ENCODE measurements at regions not wholly inside any gene's neighbourhood (a gene's known extent, or its start where the extent isn't known, plus 50 kb on each side); places are given as distances from the start of the nearest gene placed in this dataset.

DNA sequence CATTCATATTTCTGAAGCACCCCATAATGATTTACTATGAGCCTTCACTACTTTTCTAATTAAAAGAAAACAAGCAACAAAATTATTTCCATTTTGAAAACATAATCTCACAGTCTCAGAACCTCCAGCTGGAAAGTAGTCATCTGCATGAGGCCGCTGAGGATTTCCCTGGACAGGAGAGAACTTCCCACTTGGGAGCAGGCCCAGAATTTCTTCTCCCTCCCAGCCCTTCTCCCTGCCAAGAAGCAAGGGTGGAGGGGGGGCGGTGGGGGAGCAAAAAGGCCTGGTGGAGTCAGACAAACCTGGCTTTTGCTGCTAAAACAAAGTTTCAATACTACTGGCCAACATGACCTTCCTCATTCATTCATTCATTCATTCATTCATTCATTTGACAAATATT lies 167.3 kb downstream of the PJA1 start (continued):
- no peak for TF ChIP-seq SIN3A (IDR thresholded peaks at IDR 0.05; ENCODE audit: borderline replicate concordance, low read depth, low read length)

DNA sequence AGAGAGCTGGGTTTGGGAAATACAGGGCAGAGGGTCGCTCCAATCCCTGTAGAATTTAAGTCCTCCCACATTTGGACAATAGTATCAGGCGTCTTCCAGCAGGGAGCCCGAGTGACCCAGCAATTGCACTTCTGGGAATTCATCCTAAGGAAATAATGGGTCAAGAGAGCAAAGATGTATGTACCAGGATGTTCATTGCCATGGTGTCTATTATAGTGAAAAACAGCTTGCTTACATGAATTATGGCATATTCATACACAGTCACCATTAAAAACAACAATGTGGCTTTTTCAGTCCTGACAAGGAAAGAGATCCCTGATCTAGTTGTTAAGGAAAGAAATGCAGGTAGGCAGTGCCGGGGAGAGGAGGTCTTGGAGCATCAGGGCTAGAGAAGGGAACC lies 167.7 kb downstream of the PJA1 start:
- Histone ChIP-seq H2AFZ (ENCODE audit: low read depth) (no peak overlapping the region), H3K27me3 (ENCODE audit: insufficient read depth) (peaks cover 22% of the 10 kb centered on the region; the same call in 1 of the 2 replicates), H3K79me2 (ENCODE audit: insufficient read depth) (no peaks in the 10 kb centered on the region), H3K9me2 (no peaks in the 10 kb centered on the region), H3F3A (replicated peaks; ENCODE audit: insufficient read depth) (no peaks in the 10 kb centered on the region), H3K27ac (ENCODE audit: low read depth in 2 of 2, low read length in 1 of 2) (no peak overlapping the region), H3K9me3 (no peaks in the 10 kb centered on the region), H3K4me2 (no peak overlapping the region), H3K4me3 (ENCODE audit: low read depth in 2 of 2, low read length in 1 of 2) (no peak overlapping the region), H3K36me3 (replicated peaks in 1 of 2; ENCODE audit: control insufficient read depth in 1 of 2, insufficient read depth in 2 of 2, low read length in 1 of 2) (no peaks in the 10 kb centered on the region), H3K9ac (no peak overlapping the region), H4K20me1 (ENCODE audit: insufficient read depth) (no peaks in the 10 kb centered on the region), H3K4me1 (ENCODE audit: control insufficient read depth in 1 of 2, insufficient read depth in 2 of 2, low read depth in 1 of 2, low read length in 1 of 2) (no peaks in the 10 kb centered on the region; a peak in 1 of 4 replicates)
- no peak for DNase-seq
- TF ChIP-seq, protein P1, sequence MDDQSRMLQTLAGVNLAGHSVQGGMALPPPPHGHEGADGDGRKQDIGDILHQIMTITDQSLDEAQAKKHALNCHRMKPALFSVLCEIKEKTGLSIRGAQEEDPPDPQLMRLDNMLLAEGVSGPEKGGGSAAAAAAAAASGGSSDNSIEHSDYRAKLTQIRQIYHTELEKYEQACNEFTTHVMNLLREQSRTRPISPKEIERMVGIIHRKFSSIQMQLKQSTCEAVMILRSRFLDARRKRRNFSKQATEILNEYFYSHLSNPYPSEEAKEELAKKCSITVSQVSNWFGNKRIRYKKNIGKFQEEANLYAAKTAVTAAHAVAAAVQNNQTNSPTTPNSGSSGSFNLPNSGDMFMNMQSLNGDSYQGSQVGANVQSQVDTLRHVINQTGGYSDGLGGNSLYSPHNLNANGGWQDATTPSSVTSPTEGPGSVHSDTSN (IDR thresholded peaks at IDR 0.05) = no peak
- ChIA-PET CTCF (no interaction called here), POLR2A (no interaction called here)
- WGBS (ENCODE audit: low lambda C conversion rate) = 42% methylated on average over 4 of the region's 4 CpGs

DNA sequence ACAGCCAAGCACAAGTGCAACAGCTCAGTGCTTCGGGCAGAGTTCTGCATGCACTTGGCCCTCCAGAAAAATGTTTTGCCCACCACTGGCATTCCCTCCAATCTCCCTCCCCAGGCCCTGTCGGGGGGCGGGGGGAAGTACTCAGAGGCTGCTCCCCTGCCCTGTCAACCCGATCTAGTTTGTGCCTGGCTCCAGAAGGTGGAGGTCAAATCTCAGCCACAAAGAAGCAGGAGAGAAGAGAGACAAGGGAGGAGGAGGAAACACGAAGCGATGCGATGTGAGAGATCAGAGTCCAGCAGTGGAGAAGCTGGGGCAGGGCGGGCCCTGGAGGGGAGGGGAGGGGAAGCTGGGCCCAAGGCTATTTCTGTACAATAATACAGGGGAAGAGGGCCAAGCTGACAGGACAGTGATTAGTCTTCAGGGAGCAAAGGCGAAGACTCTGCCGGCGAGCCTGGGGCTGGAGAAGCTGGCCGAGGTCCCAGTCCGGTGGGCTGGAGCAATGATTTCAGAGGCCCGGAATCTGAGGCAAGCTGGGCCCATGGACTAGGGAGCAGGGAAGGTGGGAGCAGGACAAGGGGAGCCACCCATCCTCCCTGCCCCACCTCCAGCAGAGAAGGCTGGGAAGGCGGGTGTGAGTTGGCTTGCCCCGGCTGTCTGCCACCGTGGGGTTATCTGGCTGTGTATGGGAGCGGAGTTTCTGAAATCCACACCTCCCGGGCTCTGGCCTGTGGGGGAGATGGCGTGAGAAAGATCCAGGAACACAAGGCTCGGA lies 167.1 kb downstream of the EFNB1 start:
- H3K9me3 ChIP-seq = no peaks in the 10 kb centered on the region
- no peak for DNase-seq
- CTCF ChIA-PET = no interaction called here
- no peak overlapping the region for H3K9ac ChIP-seq
- H3K9me2 ChIP-seq = no peaks in the 10 kb centered on the region
- no peaks in the 10 kb centered on the region for H3K79me2 ChIP-seq (ENCODE audit: insufficient read depth)
- POLR2A ChIA-PET = no interaction called here
- no peaks in the 10 kb centered on the region for H4K20me1 ChIP-seq (ENCODE audit: insufficient read depth)
- no peak overlapping the region for H3K4me2 ChIP-seq
- TF ChIP-seq, protein P1 (IDR thresholded peaks at IDR 0.05) = no peak
- TF ChIP-seq RXRA (IDR thresholded peaks at IDR 0.05; ENCODE audit: borderline replicate concordance, low read depth) = no peak
- no peak for TF ChIP-seq NFIC (IDR thresholded peaks at IDR 0.05; ENCODE audit: borderline replicate concordance)
- no peak for TF ChIP-seq RCOR1 (IDR thresholded peaks at IDR 0.05; ENCODE audit: low read length)
- TF ChIP-seq EP300 (IDR thresholded peaks at IDR 0.05; ENCODE audit: borderline replicate concordance in 1 of 2, low read depth in 1 of 2, low read length in 1 of 2) = no peak
- TF ChIP-seq, protein P2, sequence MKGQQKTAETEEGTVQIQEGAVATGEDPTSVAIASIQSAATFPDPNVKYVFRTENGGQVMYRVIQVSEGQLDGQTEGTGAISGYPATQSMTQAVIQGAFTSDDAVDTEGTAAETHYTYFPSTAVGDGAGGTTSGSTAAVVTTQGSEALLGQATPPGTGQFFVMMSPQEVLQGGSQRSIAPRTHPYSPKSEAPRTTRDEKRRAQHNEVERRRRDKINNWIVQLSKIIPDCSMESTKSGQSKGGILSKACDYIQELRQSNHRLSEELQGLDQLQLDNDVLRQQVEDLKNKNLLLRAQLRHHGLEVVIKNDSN (IDR thresholded peaks at IDR 0.05; ENCODE audit: borderline replicate concordance, low read depth) = no peak
- TF ChIP-seq, protein P3, sequence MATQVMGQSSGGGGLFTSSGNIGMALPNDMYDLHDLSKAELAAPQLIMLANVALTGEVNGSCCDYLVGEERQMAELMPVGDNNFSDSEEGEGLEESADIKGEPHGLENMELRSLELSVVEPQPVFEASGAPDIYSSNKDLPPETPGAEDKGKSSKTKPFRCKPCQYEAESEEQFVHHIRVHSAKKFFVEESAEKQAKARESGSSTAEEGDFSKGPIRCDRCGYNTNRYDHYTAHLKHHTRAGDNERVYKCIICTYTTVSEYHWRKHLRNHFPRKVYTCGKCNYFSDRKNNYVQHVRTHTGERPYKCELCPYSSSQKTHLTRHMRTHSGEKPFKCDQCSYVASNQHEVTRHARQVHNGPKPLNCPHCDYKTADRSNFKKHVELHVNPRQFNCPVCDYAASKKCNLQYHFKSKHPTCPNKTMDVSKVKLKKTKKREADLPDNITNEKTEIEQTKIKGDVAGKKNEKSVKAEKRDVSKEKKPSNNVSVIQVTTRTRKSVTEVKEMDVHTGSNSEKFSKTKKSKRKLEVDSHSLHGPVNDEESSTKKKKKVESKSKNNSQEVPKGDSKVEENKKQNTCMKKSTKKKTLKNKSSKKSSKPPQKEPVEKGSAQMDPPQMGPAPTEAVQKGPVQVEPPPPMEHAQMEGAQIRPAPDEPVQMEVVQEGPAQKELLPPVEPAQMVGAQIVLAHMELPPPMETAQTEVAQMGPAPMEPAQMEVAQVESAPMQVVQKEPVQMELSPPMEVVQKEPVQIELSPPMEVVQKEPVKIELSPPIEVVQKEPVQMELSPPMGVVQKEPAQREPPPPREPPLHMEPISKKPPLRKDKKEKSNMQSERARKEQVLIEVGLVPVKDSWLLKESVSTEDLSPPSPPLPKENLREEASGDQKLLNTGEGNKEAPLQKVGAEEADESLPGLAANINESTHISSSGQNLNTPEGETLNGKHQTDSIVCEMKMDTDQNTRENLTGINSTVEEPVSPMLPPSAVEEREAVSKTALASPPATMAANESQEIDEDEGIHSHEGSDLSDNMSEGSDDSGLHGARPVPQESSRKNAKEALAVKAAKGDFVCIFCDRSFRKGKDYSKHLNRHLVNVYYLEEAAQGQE (IDR thresholded peaks at IDR 0.05; ENCODE audit: low read depth, low read length) = no peak
- TF ChIP-seq FOXJ3 (CRISPR knock-in tag; IDR thresholded peaks at IDR 0.05) = no peak
- TF ChIP-seq SMC3 (IDR thresholded peaks at IDR 0.05; ENCODE audit: low read depth, low read length) = no peak
- TF ChIP-seq FOXM1 (IDR thresholded peaks at IDR 0.05; ENCODE audit: low read depth) = no peak
- TF ChIP-seq GATA2 (CRISPR knock-in tag; IDR thresholded peaks at IDR 0.05) = no peak
- TF ChIP-seq TEAD4 (IDR thresholded peaks at IDR 0.05; ENCODE audit: borderline replicate concordance, insufficient read depth) = no peak
- no peak for TF ChIP-seq YY1 (IDR thresholded peaks at IDR 0.05; ENCODE audit: low read depth)
- no peak for TF ChIP-seq MXI1 (IDR thresholded peaks at IDR 0.05; ENCODE audit: low read depth, low read length)
- no peak for TF ChIP-seq JUND (IDR thresholded peaks at IDR 0.05)
- TF ChIP-seq, protein P4, sequence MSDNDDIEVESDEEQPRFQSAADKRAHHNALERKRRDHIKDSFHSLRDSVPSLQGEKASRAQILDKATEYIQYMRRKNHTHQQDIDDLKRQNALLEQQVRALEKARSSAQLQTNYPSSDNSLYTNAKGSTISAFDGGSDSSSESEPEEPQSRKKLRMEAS (IDR thresholded peaks at IDR 0.05; ENCODE audit: low read depth) = no peak
- no peak for TF ChIP-seq MEF2A (IDR thresholded peaks at IDR 0.05; ENCODE audit: borderline replicate concordance, low read depth)
- no peaks in the 10 kb centered on the region for H3K36me3 ChIP-seq (replicated peaks in 1 of 2; ENCODE audit: control insufficient read depth in 1 of 2, insufficient read depth in 2 of 2, low read length in 1 of 2)
- no peak overlapping the region for H2AFZ ChIP-seq (ENCODE audit: low read depth)
- no peak overlapping the region for H3K4me3 ChIP-seq (ENCODE audit: low read depth in 2 of 2, low read length in 1 of 2)
- no peaks in the 10 kb centered on the region for H3F3A ChIP-seq (replicated peaks; ENCODE audit: insufficient read depth)
- no peak overlapping the region for H3K27ac ChIP-seq (ENCODE audit: low read depth in 2 of 2, low read length in 1 of 2)
- no peaks in the 10 kb centered on the region; a peak in 1 of 4 replicates for H3K4me1 ChIP-seq (ENCODE audit: control insufficient read depth in 1 of 2, insufficient read depth in 2 of 2, low read depth in 1 of 2, low read length in 1 of 2)
- peaks cover 22% of the 10 kb centered on the region; the same call in 1 of the 2 replicates for H3K27me3 ChIP-seq (ENCODE audit: insufficient read depth)
- WGBS (ENCODE audit: low lambda C conversion rate) = 46% methylated on average over 16 of the region's 21 CpGs

Data from SK-N-SH (cell line).